ENCODE measurements at regions not wholly inside any gene's neighbourhood (a gene's known extent, or its start where the extent isn't known, plus 50 kb on each side); places are given as distances from the start of the nearest gene placed in this dataset.
"Not testable (repeated sequence)": the region's sequence is repeated elsewhere in the genome, so short reads cannot be mapped to it uniquely, and the experiment has no call there.

GRCh38 chr17:45554479-45554878 lies 64.0 kb upstream of the PLEKHM1 start:
- not testable (repeated sequence) for DNase-seq

- not testable (repeated sequence) for DNase-seq
Observed at GRCh38 chr17:45558821-45559220, 68.3 kb upstream of the PLEKHM1 start.

GRCh38 chr17:45562868-45563267 lies 72.3 kb upstream of the PLEKHM1 start:
- DNase-seq, result not testable (repeated sequence)

DNA sequence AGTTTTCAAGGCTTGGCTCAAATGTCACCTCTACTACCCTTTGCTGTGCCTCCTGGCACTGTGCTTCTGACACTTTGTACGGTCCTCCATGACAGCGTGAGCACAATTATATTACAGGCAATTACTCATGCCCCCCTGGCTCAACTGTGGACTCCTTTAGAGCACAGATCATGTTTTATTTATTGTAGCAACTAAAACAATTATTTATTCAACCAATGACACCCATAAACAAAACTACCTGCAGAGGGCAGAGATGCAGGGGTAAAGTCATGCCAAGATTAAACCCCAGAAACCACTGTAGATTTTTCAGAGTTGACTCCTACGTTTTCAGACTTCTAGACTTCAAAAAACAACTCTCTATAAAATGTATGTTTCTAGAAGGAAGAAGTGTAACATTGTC lies 72.8 kb upstream of the PLEKHM1 start:
- DNase-seq, result not testable (repeated sequence)

DNA sequence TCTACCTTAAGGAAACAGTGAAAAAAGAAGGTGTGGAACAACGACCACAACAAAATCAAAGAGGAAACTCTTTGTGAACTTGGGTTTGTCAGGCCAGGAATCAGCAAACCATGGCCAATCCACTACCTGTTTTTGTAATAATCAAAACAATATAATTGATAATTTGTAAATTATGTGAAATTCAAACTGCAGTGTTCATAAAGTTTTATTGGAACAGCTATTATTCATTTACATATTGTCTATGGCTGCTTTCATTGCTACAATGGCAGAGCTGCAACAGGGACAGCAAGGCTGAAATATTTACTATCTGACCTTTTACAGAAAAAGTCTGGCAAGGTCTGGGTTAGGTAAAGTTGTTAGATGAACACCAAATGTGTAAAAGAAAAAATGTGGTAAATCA lies 77.8 kb upstream of the PLEKHM1 start:
- not testable (repeated sequence) for DNase-seq

- not testable (repeated sequence) for DNase-seq
Observed at GRCh38 chr17:45573326-45573725, 82.8 kb upstream of the PLEKHM1 start.

DNA sequence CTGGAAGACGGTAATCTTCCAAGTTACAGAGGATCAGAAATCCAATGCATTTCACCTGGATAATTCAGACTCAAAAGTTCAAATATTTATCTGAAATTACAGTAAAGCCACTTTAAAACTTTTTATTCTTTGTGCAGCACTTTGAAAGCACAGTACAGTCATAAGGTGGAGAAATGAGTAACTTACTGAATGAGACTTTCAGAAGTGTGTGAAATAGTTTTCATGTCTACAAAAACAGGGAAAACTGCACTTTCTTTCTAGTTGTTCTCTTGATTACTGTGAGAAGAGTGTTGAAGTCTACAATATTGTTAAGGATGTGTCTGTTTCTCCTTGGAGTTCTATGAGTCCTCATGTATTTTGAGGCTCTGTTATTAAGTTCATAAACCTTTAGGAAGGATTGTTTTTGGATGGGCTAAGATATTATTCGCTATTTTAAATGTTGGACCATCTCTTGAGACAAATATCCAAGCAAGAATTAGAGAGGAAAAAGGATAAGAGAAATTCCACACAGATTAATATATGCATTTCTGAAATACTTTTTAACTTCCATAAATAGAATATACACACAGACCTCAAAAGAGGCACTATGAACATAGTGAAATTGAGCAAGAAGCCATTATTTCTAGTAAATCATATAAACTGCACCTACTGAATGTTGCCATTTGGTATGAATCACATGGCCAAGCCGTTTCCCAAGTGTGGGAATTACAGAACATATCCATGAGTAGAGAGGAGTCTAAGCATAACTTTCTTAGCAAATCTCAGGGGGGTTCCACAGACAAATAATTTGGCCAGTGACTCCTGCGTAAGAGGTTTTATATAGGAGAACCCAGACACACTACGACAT lies 83.6 kb upstream of the PLEKHM1 start:
- no peak for DNase-seq

- DNase-seq, result no peak
Observed at GRCh38 chr17:45575126-45575885, 84.8 kb upstream of the PLEKHM1 start.

GRCh38 chr17:45576527-45577307 lies 86.2 kb upstream of the PLEKHM1 start:
- DNase-seq, result not testable (repeated sequence)

DNA sequence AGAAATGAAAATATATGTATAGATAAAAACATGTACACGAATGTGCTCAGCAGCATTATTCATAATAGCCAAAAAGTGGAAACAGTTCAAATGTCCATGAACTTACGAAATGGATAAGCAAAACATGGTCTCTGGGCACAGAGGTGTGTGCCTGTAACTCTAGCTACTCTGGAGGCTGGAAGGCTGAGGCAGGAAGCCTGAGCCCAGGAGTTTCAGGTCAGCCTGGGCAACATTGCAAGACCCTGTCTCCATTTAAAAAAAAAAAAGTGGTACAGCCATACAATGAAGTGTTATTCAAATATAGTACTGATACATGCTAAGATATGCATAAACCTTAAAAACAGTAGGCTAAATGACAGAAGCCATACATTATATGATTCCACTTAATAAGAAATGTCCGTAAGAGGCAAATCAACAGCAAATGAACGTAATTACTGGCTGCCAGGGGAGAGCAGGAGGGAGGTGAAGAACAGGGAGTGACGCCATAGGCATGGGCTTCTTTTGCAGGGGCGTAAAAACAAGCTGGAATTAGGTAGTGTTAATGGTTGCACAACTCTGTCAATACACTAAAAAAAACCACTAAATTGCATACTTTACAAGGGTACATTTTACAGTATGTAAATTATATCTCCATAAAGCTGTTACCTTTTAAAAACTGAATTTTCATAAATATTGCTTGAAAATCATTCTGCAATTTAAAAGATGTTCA lies 87.2 kb upstream of the PLEKHM1 start:
- no peak for DNase-seq

GRCh38 chr17:45578516-45579455 lies 88.3 kb upstream of the PLEKHM1 start:
- no peak for DNase-seq

GRCh38 chr17:45579529-45580495 lies 89.3 kb upstream of the PLEKHM1 start:
- no peak for DNase-seq

- DNase-seq, result no peak
Observed at GRCh38 chr17:45580924-45581323, 90.4 kb upstream of the PLEKHM1 start.

- DNase-seq, result no peak
Observed at GRCh38 chr17:45581860-45582259, 91.3 kb upstream of the PLEKHM1 start.

DNA sequence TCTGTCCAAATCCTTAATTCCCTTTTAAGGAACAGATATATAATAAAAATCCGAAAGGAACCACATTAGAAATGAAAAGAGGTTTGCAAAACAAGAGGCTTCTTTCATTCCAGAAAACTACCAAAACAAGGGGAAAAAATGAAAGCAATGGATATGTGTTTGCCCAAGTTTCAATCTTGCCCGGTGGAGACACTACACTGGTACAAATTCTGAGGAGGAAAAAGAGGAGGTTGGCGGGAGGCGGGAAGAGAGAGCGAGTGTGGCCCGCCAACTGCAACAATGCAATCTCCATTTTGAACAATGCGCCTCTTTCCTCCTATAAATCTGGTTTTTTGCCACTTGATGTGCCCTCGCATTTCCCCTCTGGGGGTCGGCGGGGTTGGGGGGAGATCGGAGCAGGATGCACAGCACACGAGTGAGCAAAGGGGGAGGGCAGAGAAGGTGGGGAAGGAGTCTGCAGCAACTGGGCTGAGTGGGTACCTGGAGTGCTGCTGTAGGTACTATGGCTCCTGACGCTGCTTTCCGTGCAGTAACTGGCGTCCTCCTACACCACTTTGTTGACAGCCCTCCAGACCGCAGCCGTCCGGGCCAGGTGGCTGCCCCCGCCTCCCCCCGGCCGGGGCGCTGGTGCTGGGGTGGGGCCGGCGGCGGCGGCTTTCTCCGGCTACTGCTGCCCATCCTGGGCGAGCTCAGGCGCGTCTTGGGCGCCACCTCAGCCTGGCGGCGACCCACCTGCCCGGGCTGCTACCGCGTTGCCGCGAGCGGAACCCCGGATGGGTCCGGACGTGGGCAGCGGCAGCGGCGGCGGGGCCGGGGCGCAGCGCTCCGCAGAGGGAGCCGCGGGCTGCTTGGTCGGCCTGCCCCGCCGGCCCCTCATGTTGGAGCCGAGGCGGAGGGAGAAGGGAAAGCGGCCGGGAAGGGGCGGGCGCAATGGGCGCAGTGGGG lies 93.8 kb upstream of the PLEKHM1 start:
- peak; percentile 48 to 57 for DNase-seq

GRCh38 chr17:45585037-45585733 lies 94.7 kb upstream of the PLEKHM1 start:
- peak; percentile 73 to 81 for DNase-seq

All from right lung (tissue), 2 donors.